MCF 10A (cell line): ENCODE measurements at regions not wholly inside any gene's neighbourhood (a gene's known extent, or its start where the extent isn't known, plus 50 kb on each side); places are given as distances from the start of the nearest gene placed in this dataset.
A peak's percentile ranks its signal among the peaks of the same experiment; 100 is the strongest.

ENCODE experiments used
- BruUV-seq: library from RNA; stranded (reverse); fragments of 400-500 nt; replicated peaks from 2 replicates; lab custom pipeline; 2021; lab: Mats Ljungman, UMichigan
- CTCF ChIA-PET: fragments of 300-600 bp; sonication (Branson Sonifier 250); formaldehyde crosslinking; extraction: SDS; loops from one replicate; lab custom pipeline; 2021; ENCODE audit warnings: antibody characterized with exemption, inconsistent platforms; lab: Yijun Ruan, JAX
- POLR2A ChIA-PET: fragments of 300-600, 350-650 bp; sonication (Branson Sonifier 250); formaldehyde crosslinking; extraction: SDS; loops from one replicate; lab custom pipeline; 2020; ENCODE audit warnings: antibody characterized with exemption, inconsistent platforms; lab: Yijun Ruan, JAX
- DNase-seq: peaks from one replicate; pipeline ENCODE4 v3.0.0-alpha.2; 2018; ENCODE audit not compliant: unreplicated experiment
- H3K27ac Mint-ChIP-seq: one replicate; pipeline ENCODE4 v1.8.0; 2022; ENCODE audit warnings: mild to moderate bottlenecking, low read depth, mixed read lengths; ENCODE audit not compliant: unreplicated experiment
- H3K27me3 Mint-ChIP-seq: one replicate; pipeline ENCODE4 v1.8.0; 2022; ENCODE audit warnings: mixed read lengths; ENCODE audit not compliant: insufficient read depth, unreplicated experiment
- H3K36me3 Mint-ChIP-seq: one replicate; pipeline ENCODE4 v1.8.0; 2022; ENCODE audit warnings: mild to moderate bottlenecking, moderate library complexity, mixed read lengths; ENCODE audit not compliant: insufficient read depth, unreplicated experiment
- H3K4me1 Mint-ChIP-seq: one replicate; pipeline ENCODE4 v1.8.0; 2022; ENCODE audit warnings: mixed read lengths; ENCODE audit not compliant: insufficient read depth, unreplicated experiment
- H3K4me3 Mint-ChIP-seq: one replicate; pipeline ENCODE4 v1.8.0; 2022; ENCODE audit warnings: mild to moderate bottlenecking, moderate library complexity, mixed read lengths; ENCODE audit not compliant: unreplicated experiment
- H3K9me3 Mint-ChIP-seq: one replicate; pipeline ENCODE4 v1.8.0; 2022; ENCODE audit warnings: mixed read lengths; ENCODE audit not compliant: unreplicated experiment
- intact Hi-C: fragments of 100-400 bp; cut with micrococcal nuclease; formaldehyde crosslinking; loops from 2 replicates; pipeline ENCODE4 v1.14.1; 2022
- TF ChIP-seq, protein P1 (sequence below): fragments of 200-600 bp; IDR thresholded peaks from one replicate; pipeline ENCODE4 v1.8.0; 2022; ENCODE audit warnings: antibody characterized with exemption, mild to moderate bottlenecking; ENCODE audit not compliant: unreplicated experiment

DNA sequence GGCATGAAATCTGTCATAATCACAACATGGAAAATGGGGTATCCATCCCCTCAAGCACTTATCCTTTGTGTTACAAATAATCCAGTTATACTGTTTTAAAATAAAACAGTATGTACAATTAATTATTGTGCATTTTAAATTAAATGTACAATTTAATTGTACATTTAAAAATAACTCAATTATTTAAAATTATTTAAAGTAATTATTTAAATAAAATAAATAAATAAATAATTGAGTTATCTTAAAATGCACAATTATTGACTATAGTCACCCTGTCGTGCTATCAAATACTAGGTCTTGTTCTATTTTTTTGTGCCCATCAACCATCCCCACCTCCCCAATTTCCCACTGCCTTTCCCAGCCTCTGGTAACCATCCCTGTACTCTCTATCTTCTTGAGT, 66.9 kb upstream of the KCNG1 start:
- BruUV-seq: no TSS peak

DNA sequence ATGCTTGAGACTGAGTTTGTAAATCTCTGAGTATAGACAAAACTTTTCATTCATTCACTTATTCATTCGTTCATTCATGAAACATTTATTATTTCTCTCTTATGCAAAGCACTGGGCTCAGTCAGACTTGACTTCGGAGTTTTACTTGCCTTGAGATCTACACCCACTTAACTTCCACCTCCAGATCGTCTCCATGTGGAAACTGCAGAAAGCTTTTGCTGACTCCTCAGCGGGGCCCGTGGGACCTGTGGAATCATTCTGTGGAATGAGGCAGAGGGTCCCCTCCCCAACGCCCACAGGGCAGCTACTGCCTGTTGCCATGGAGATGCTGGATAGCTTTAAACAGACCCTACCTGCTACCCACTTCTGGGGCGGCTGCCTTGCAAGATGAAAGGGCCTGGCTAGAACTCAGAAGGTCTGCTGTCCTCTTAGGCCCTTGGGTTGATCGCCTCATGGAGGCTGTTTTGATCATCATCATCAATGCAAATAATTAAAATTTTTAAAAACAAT, 66.4 kb upstream of the KCNG1 start:
- no TSS peak for BruUV-seq
- peaks cover 61% of the 10 kb centered on the region for H3K27me3 Mint-ChIP-seq

More for the DNA sequence above, 66.9 kb upstream of the KCNG1 start:
- H3K9me3 Mint-ChIP-seq: no peaks in the 10 kb centered on the region
- POLR2A ChIA-PET: no interaction called here
- CTCF ChIA-PET: no interaction called here
- no peaks in the 10 kb centered on the region for H3K36me3 Mint-ChIP-seq
- H3K27me3 Mint-ChIP-seq: peaks cover 56% of the 10 kb centered on the region
- no peak overlapping the region for H3K27ac Mint-ChIP-seq
- peaks cover 12% of the 10 kb centered on the region for H3K4me1 Mint-ChIP-seq
- no peak for DNase-seq
- no peak overlapping the region for H3K4me3 Mint-ChIP-seq
- intact Hi-C loops: no loop called here
- TF ChIP-seq, protein P1, sequence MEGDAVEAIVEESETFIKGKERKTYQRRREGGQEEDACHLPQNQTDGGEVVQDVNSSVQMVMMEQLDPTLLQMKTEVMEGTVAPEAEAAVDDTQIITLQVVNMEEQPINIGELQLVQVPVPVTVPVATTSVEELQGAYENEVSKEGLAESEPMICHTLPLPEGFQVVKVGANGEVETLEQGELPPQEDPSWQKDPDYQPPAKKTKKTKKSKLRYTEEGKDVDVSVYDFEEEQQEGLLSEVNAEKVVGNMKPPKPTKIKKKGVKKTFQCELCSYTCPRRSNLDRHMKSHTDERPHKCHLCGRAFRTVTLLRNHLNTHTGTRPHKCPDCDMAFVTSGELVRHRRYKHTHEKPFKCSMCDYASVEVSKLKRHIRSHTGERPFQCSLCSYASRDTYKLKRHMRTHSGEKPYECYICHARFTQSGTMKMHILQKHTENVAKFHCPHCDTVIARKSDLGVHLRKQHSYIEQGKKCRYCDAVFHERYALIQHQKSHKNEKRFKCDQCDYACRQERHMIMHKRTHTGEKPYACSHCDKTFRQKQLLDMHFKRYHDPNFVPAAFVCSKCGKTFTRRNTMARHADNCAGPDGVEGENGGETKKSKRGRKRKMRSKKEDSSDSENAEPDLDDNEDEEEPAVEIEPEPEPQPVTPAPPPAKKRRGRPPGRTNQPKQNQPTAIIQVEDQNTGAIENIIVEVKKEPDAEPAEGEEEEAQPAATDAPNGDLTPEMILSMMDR: no peak

DNA sequence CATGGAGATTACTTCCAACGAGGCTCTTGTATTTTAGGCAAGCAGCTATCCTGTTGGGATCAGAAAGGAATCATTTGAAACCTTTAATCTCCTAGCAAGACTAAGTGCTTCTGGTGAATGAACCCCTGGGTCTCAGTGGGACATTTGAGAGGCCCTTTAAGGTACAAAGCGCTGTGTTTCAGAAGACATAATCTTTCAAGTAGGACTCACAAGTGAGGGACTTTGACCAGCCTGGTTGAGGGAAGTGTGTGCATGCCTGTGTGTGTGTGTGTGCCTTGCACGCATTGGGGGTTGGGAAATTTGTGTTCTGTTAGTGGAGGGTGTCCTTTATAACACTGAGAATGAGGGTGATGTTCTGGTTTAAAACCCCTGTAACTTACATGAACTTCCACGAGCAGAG, 64.4 kb upstream of the KCNG1 start:
- no peak overlapping the region for H3K27ac Mint-ChIP-seq
- no peaks in the 10 kb centered on the region for H3K9me3 Mint-ChIP-seq
- POLR2A ChIA-PET: interaction anchor here (0.7 to 1.0 kb wide), 2 partner anchors 8 to 12 kb away, joined by 3 to 4 read pairs; no protein-coding TSS in a partner anchor

More for the DNA sequence above, 66.4 kb upstream of the KCNG1 start:
- TF ChIP-seq, protein P1: no peak
- peaks cover 11% of the 10 kb centered on the region for H3K4me1 Mint-ChIP-seq
- no peaks in the 10 kb centered on the region for H3K9me3 Mint-ChIP-seq
- no peak for DNase-seq
- intact Hi-C loops: no loop called here
- ChIA-PET CTCF (no interaction called here), POLR2A (interaction anchor here (1.0 kb wide), 1 partner anchor 62 kb away, joined by 3 read pairs; no protein-coding TSS in a partner anchor)
- H3K27ac Mint-ChIP-seq: no peak overlapping the region
- H3K4me3 Mint-ChIP-seq: no peak overlapping the region
- H3K36me3 Mint-ChIP-seq: no peaks in the 10 kb centered on the region

DNA sequence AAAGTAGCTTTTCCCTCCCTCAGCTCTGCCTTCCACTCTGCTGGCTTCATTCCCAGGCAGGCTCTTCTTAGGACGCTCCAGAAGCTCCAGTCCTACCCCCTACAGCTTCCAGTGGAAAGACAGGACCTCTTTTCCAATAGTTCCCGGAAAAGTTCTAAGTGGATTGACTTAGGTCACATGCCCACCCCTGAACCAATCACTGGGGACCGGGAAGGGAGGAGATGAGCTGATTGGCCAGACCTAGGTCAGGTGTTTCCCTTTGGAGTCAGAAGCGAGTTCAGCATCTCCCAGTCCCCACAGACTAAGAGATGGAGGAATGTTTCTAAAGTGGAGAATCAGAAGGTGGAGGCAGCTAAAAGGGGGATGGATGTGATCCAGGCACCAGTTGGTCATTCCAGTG, 62.9 kb upstream of the KCNG1 start:
- H3K27me3 Mint-ChIP-seq: peaks cover 58% of the 10 kb centered on the region
- no peaks in the 10 kb centered on the region for H3K36me3 Mint-ChIP-seq
- BruUV-seq: no TSS peak
- POLR2A ChIA-PET: interaction anchor here (0.7 kb wide), 1 partner anchor 205 kb away, joined by 3 read pairs; no protein-coding TSS in a partner anchor
- intact Hi-C loops: no loop called here
- TF ChIP-seq, protein P1: no peak
- H3K4me1 Mint-ChIP-seq: peaks cover 6% of the 10 kb centered on the region
- no peaks in the 10 kb centered on the region for H3K9me3 Mint-ChIP-seq
- no peak overlapping the region for H3K27ac Mint-ChIP-seq
- DNase-seq: peak; percentile 9
- H3K4me3 Mint-ChIP-seq: no peak overlapping the region
- CTCF ChIA-PET: interaction anchor here (0.7 to 1.1 kb wide), 4 partner anchors 13 to 1344 kb away, joined by 3 read pairs; no protein-coding TSS in a partner anchor

More for the DNA sequence above, 64.4 kb upstream of the KCNG1 start:
- peaks cover 6% of the 10 kb centered on the region for H3K4me1 Mint-ChIP-seq
- no peak for DNase-seq
- H3K36me3 Mint-ChIP-seq: no peaks in the 10 kb centered on the region
- intact Hi-C loops: no loop called here
- BruUV-seq: no TSS peak
- CTCF ChIA-PET: interaction anchor here (1.0 kb wide), 1 partner anchor 17 kb away, joined by 3 read pairs; no protein-coding TSS in a partner anchor
- no peak overlapping the region for H3K4me3 Mint-ChIP-seq
- TF ChIP-seq, protein P1: no peak
- peaks cover 73% of the 10 kb centered on the region for H3K27me3 Mint-ChIP-seq
